ENCODE measurements at regions not wholly inside any gene's neighbourhood (a gene's known extent, or its start where the extent isn't known, plus 50 kb on each side); places are given as distances from the start of the nearest gene placed in this dataset.

GRCh38 chr2:120791243-120791961 is 55.7 kb downstream of the GLI2 start:
- TF ChIP-seq CTCF (IDR thresholded peaks at IDR 0.05; ENCODE audit: poor library complexity, severe bottlenecking) (no peak), SMC3 (conservative IDR thresholded peaks at IDR 0.05; ENCODE audit: poor library complexity) (no peak), REST (IDR thresholded peaks at IDR 0.05; ENCODE audit: borderline replicate concordance) (no peak), RAD21 (conservative IDR thresholded peaks at IDR 0.05) (no peak), MXI1 (conservative IDR thresholded peaks at IDR 0.05; ENCODE audit: poor library complexity, severe bottlenecking) (no peak), EZH2 (IDR thresholded peaks at IDR 0.05; ENCODE audit: borderline replicate concordance, insufficient read depth, low read length, poor library complexity, severe bottlenecking) (no peak)
- Histone ChIP-seq H3K27me3 (ENCODE audit: insufficient read depth, low read depth, low read length) (no peaks in the 10 kb centered on the region), H3K79me2 (replicated peaks; ENCODE audit: insufficient read depth, low read length) (peaks cover 10% of the 10 kb centered on the region), H3K4me3 (ENCODE audit: low read length) (no peak overlapping the region), H3K9me2 (ENCODE audit: insufficient read depth, low read length) (no peaks in the 10 kb centered on the region), H3K36me3 (ENCODE audit: insufficient read depth, low read length) (no peaks in the 10 kb centered on the region), H3K9me3 (ENCODE audit: low read length) (no peaks in the 10 kb centered on the region), H3K9ac (ENCODE audit: low read length) (no peak overlapping the region), H2AFZ (ENCODE audit: low read depth, low read length) (no peak overlapping the region), H4K20me1 (ENCODE audit: insufficient read depth) (no peaks in the 10 kb centered on the region), H3K4me2 (ENCODE audit: low read length) (no peak overlapping the region), H3F3A (ENCODE audit: insufficient read depth, low read length, poor library complexity, severe bottlenecking) (no peaks in the 10 kb centered on the region), H3K27ac (ENCODE audit: low read length) (no peak overlapping the region)

- Histone ChIP-seq H3K79me2 (replicated peaks; ENCODE audit: insufficient read depth, low read length) (peaks cover 10% of the 10 kb centered on the region), H4K20me1 (ENCODE audit: insufficient read depth) (no peaks in the 10 kb centered on the region), H3K4me3 (ENCODE audit: low read length) (no peak overlapping the region), H3K9ac (ENCODE audit: low read length) (no peak overlapping the region), H2AFZ (ENCODE audit: low read depth, low read length) (no peak overlapping the region), H3K27me3 (ENCODE audit: insufficient read depth, low read depth, low read length) (no peaks in the 10 kb centered on the region), H3K4me2 (ENCODE audit: low read length) (no peak overlapping the region), H3K36me3 (ENCODE audit: insufficient read depth, low read length) (no peaks in the 10 kb centered on the region), H3K9me2 (ENCODE audit: insufficient read depth, low read length) (no peaks in the 10 kb centered on the region), H3K9me3 (ENCODE audit: low read length) (no peaks in the 10 kb centered on the region), H3K27ac (ENCODE audit: low read length) (no peak overlapping the region), H3F3A (ENCODE audit: insufficient read depth, low read length, poor library complexity, severe bottlenecking) (no peaks in the 10 kb centered on the region)
- peak; percentile 6 for TF ChIP-seq POLR2AphosphoS5 (IDR thresholded peaks at IDR 0.05)
- no peak for TF ChIP-seq EZH2 (IDR thresholded peaks at IDR 0.05; ENCODE audit: borderline replicate concordance, insufficient read depth, low read length, poor library complexity, severe bottlenecking)
- TF ChIP-seq MXI1 (conservative IDR thresholded peaks at IDR 0.05; ENCODE audit: poor library complexity, severe bottlenecking), result no peak
Measured at GRCh38 chr2:120791962-120792297, 56.3 kb downstream of the GLI2 start.

All from neural cell (in vitro differentiated cells).